ENCODE measurements at regions not wholly inside any gene's neighbourhood (a gene's known extent, or its start where the extent isn't known, plus 50 kb on each side); places are given as distances from the start of the nearest gene placed in this dataset.

DNA sequence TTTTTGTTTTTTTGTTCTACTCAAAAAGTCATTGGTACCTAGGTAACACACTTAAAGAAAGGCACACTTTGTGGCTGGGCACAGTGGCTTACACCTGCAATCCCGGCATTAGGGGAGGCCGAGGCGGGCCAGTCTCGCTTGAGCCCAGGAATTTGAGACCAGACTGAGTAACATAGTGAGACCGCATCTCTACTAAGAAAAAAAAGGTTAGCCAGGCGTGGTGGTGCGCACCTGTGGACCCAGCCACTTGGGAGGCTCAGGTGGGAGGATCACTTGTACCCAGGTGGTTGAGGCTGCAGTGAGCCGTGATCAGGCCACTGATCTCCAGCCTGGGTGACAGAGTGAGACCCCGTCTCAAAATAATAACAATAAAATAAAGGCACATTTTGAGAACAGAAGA is 67.4 kb upstream of the BHLHE23 start:
- DNase-seq (ENCODE audit: low read depth) = no peak
- H3K4me3 ChIP-seq (ENCODE audit: control insufficient read depth, low read depth, low read length) = no peak overlapping the region
- TF ChIP-seq, protein P1, sequence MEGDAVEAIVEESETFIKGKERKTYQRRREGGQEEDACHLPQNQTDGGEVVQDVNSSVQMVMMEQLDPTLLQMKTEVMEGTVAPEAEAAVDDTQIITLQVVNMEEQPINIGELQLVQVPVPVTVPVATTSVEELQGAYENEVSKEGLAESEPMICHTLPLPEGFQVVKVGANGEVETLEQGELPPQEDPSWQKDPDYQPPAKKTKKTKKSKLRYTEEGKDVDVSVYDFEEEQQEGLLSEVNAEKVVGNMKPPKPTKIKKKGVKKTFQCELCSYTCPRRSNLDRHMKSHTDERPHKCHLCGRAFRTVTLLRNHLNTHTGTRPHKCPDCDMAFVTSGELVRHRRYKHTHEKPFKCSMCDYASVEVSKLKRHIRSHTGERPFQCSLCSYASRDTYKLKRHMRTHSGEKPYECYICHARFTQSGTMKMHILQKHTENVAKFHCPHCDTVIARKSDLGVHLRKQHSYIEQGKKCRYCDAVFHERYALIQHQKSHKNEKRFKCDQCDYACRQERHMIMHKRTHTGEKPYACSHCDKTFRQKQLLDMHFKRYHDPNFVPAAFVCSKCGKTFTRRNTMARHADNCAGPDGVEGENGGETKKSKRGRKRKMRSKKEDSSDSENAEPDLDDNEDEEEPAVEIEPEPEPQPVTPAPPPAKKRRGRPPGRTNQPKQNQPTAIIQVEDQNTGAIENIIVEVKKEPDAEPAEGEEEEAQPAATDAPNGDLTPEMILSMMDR (conservative IDR thresholded peaks at IDR 0.05; ENCODE audit: control insufficient read depth, insufficient read depth, low read depth, low read length) = no peak

DNA sequence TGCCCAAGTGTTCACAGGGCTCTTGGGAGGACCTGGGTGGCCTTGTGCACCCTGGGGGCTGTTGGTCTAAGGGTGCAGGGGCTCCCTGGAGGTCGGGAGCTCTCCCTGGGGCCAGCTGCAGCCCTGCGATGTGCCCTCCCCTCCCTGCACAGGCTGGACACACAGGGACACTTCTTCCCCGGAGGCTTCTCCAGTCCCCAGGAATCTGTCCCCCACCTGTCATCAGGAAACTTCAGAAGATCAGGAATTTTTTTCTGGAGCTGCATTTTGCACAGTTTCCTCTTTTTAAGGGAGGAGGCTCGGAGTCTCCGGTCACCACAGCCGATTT is 66.9 kb upstream of the BHLHE23 start:
- no peak overlapping the region for H3K4me3 ChIP-seq (ENCODE audit: control insufficient read depth, low read depth, low read length)
- TF ChIP-seq, protein P1 (conservative IDR thresholded peaks at IDR 0.05; ENCODE audit: control insufficient read depth, insufficient read depth, low read depth, low read length) = no peak
- DNase-seq (ENCODE audit: low read depth) = no peak

DNA sequence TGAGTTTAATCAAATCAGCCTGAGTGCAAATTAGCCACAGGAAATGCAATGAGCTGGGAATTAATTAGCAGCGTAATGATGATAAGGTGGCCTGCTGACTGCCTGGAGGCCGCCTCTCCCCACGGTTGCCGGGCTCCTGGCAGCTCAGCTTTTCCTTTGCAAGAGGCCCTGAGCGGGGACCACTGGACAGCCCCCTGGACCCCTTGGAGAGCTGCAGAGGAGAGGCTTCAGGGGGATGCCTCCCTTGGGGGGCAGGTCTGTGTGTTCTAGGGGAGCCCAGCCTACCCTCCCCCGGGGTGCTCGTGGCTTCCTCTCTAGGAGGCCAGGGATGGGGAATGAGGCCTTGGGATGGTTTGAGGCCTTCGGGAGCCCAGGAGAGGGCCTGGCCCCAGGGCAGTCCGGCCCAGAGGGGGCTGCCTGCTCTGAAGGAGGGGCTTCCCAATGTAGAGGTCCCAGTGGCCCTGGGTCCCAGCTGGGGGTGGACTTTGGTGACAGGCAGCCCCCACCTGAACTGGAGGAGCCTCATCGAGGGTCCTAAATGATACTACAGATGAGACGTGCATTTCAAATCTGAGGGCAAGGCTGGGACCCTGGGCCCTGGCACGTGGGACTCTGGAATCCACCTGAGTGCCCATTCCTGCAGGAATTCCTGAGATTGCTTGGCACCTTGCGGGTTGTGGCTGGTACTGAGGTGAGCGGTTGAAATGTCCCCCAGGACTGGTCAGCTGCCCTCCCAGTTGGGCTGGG is 66.4 kb upstream of the BHLHE23 start:
- TF ChIP-seq, protein P1 (conservative IDR thresholded peaks at IDR 0.05; ENCODE audit: control insufficient read depth, insufficient read depth, low read depth, low read length) = no peak
- no peak overlapping the region for H3K4me3 ChIP-seq (ENCODE audit: control insufficient read depth, low read depth, low read length)
- DNase-seq (ENCODE audit: low read depth) = no peak

DNA sequence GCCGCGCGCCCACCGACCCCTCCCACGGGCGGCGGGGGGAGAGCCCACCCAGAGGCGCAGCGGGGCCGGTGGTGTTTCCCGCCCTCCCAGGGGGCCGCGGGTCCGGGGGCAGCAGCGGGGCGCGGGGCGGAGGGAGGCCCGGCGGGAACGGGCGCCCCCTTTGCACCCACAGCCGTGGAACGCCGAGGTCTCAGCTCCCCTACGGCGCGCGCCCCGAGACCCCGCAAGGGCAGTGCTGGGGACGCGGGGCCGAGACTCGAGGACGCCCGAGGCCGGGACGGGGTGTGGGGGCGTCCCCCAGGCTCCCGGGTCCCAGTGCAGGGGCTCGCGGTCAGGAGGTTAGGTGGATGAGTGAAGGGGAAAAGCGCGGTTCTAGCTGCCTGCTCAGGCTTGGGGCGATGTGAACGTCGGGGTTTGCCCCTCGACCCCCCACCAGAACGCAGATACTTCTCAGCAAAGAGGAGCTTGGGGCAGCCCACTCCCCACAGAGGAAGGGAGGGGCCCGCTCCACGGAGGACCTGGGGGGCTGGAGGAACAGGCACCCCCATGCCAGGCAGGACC is 65.5 kb upstream of the BHLHE23 start:
- no peak overlapping the region for H3K4me3 ChIP-seq (ENCODE audit: control insufficient read depth, low read depth, low read length)
- TF ChIP-seq, protein P1 (conservative IDR thresholded peaks at IDR 0.05; ENCODE audit: control insufficient read depth, insufficient read depth, low read depth, low read length) = no peak
- DNase-seq (ENCODE audit: low read depth) = no peak

DNA sequence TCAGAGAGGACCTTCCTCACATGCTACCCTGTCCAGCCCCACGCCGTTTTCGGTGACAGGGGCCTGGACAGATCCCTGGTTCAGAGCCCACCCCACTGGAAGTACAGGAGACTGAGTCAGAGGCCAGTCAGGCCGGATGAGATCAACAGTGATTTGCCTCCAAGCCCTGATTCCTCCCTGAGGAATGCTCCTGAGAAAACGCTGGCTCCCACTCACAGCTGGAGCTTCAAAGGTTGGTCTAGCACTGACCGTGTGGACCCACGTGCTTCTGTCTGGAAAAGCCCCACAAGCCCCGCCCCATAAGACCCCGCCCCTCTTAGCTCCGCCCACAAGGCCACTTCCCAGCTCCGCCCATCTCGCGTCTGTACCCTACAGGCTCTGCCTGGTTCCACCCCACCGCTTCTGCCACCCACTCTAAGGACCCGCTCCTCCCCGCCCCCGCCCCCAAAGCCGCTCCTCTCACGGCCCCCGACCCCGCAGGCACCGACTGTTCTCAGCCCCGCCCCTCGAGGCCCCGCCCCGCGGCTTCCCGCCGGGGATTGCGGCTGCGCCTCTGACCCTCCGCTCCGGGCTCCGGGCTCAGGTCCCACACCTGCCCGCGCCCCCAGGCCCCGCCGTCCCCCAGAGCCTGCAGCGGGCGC is 64.9 kb upstream of the BHLHE23 start:
- TF ChIP-seq, protein P1 (conservative IDR thresholded peaks at IDR 0.05; ENCODE audit: control insufficient read depth, insufficient read depth, low read depth, low read length) = no peak
- peak; percentile 86 for DNase-seq (ENCODE audit: low read depth)
- H3K4me3 ChIP-seq (ENCODE audit: control insufficient read depth, low read depth, low read length) = no peak overlapping the region

DNA sequence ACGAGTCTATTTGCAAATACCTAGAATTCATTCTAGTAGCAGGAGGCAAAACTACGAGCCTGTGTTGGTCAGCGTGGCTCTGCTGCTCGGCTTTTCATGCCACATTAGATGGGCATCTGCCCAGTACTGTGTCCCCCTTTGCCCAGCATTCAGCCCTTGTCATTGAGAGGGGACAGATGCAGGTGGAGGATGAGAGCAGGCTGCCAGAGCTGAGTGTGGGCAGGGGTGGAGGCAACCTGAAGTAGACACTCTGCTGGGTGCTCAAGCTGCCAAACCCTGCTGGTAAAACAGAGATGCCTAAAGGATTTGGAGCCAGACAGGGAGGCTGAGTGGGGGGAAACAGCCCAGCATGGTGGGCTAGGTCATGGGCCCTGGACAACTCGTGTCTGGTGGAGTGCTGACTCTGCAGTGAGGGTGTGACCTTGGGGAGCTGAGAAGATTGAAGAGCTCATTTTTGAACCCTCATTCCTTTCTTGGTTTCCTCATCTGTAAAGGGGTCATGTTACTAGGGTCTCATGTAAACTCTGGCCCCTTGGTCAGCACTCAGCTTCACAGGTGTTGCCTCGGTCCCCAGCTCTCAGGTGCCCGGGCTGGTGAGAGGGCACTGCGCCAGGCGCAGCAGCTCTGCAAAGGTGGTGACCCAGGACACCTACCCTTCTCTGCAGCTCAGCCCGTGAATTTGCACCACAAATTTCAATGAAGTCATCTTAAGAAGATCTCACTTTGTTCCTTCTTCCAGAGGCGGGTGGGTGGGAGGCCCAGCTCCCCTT is 64.2 kb upstream of the BHLHE23 start:
- no peak for DNase-seq (ENCODE audit: low read depth)
- TF ChIP-seq, protein P1 (conservative IDR thresholded peaks at IDR 0.05; ENCODE audit: control insufficient read depth, insufficient read depth, low read depth, low read length) = no peak
- no peak overlapping the region for H3K4me3 ChIP-seq (ENCODE audit: control insufficient read depth, low read depth, low read length)
